OCI-LY1 (cell line): ENCODE measurements at regions not wholly inside any gene's neighbourhood (a gene's known extent, or its start where the extent isn't known, plus 50 kb on each side); places are given as distances from the start of the nearest gene placed in this dataset.

Experiments used
- EZH2 ChIP-seq: fragments of 200-600 bp; sonication (generic), shearing (Covaris generic); IDR thresholded peaks from 2 replicates; pipeline ENCODE4 v1.8.0; 2017; ENCODE audit warnings: borderline replicate concordance, mixed run types, mild to moderate bottlenecking, antibody characterized with exemption, low read length, moderate library complexity, mixed read lengths
- TF ChIP-seq, protein P1 (sequence below): fragments of 200-600 bp; sonication (generic), shearing (Covaris generic); IDR thresholded peaks from 2 replicates; pipeline ENCODE4 v1.5.1; 2017; ENCODE audit warnings: mild to moderate bottlenecking, antibody characterized with exemption, low read length, moderate library complexity, mixed read lengths

DNA sequence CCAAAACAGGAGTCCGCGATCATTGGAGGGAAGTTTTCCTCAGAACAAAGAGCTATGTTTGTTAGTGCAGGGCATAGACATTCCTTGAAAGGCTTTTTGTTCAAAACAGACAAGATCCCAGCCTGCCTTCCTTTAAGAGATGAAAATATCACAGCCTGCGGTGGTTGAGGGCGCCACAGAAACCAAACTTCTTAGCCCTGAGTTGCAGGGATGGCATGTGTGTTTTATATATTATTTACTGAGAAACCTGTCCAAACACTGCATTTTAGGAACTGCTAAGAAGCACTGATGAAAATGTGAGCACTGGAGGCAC, 57.5 kb upstream of the TMEM178A start:
- TF ChIP-seq, protein P1, sequence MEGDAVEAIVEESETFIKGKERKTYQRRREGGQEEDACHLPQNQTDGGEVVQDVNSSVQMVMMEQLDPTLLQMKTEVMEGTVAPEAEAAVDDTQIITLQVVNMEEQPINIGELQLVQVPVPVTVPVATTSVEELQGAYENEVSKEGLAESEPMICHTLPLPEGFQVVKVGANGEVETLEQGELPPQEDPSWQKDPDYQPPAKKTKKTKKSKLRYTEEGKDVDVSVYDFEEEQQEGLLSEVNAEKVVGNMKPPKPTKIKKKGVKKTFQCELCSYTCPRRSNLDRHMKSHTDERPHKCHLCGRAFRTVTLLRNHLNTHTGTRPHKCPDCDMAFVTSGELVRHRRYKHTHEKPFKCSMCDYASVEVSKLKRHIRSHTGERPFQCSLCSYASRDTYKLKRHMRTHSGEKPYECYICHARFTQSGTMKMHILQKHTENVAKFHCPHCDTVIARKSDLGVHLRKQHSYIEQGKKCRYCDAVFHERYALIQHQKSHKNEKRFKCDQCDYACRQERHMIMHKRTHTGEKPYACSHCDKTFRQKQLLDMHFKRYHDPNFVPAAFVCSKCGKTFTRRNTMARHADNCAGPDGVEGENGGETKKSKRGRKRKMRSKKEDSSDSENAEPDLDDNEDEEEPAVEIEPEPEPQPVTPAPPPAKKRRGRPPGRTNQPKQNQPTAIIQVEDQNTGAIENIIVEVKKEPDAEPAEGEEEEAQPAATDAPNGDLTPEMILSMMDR: no peak
- no peak for TF ChIP-seq EZH2
